Keratinocyte (primary cell): ENCODE measurements at regions not wholly inside any gene's neighbourhood (a gene's known extent, or its start where the extent isn't known, plus 50 kb on each side); places are given as distances from the start of the nearest gene placed in this dataset.

ENCODE experiments used
- DNase-seq: peaks from one replicate; pipeline ENCODE4 v3.0.0-alpha.2; 2011; ENCODE audit warnings: low read depth, missing footprints, low spot score
- FAIRE-seq: peaks from 2 replicates; lab custom pipeline; 2011; peaks lifted over from hg19 to GRCh38; lab: Jason Lieb, UNC
- H2AFZ ChIP-seq: 2 replicates; pipeline ENCODE4 v1.6.0; 2012; ENCODE audit warnings: low read length, control low read depth, inconsistent platforms; ENCODE audit not compliant: control insufficient read depth
- H3K27ac ChIP-seq: 2 replicates; pipeline ENCODE4 v1.5.1; 2011; ENCODE audit warnings: low read length; ENCODE audit not compliant: control insufficient read depth, insufficient read depth
- H3K27me3 ChIP-seq: 3 replicates; pipeline ENCODE4 v1.6.0; 2011; ENCODE audit warnings: low read length; ENCODE audit not compliant: control insufficient read depth, insufficient read depth; ENCODE audit errors: extremely low read depth
- H3K36me3 ChIP-seq, 2 experiments: 2 replicates in 1 of 2; 3 replicates in 1 of 2; pipeline ENCODE4 v1.5.1; 2011; ENCODE audit warnings: low read length in 2 of 2, mild to moderate bottlenecking in 1 of 2; ENCODE audit not compliant: control insufficient read depth in 2 of 2, insufficient read depth in 2 of 2; ENCODE audit errors: extremely low read depth in 1 of 2
- H3K4me1 ChIP-seq: 3 replicates; pipeline ENCODE4 v1.5.1; 2011; ENCODE audit warnings: low read length; ENCODE audit not compliant: control insufficient read depth, insufficient read depth; ENCODE audit errors: extremely low read depth
- H3K4me2 ChIP-seq: 3 replicates; pipeline ENCODE4 v1.6.0; 2011; ENCODE audit warnings: low read depth, low read length; ENCODE audit not compliant: control insufficient read depth, insufficient read depth; ENCODE audit errors: extremely low read depth
- H3K4me3 ChIP-seq, 3 experiments: fragments of 200-600 bp in 1 of 3; sonication (generic) in 1 of 3; 2 replicates in 2 of 3; 3 replicates in 1 of 3; pipeline ENCODE4 v1.5.1; 2011 to 2016; ENCODE audit warnings: low read length in 3 of 3, mild to moderate bottlenecking in 3 of 3, control low read depth in 2 of 3, inconsistent platforms in 1 of 3, low read depth in 1 of 3, mixed read lengths in 1 of 3, mixed run types in 1 of 3, moderate library complexity in 1 of 3; ENCODE audit not compliant: control insufficient read depth in 2 of 3, insufficient read depth in 2 of 3; ENCODE audit errors: extremely low read depth in 1 of 3
- H3K79me2 ChIP-seq: 2 replicates; pipeline ENCODE4 v1.6.0; 2012; ENCODE audit warnings: low read length; ENCODE audit not compliant: control insufficient read depth, insufficient read depth
- H3K9ac ChIP-seq: 3 replicates; pipeline ENCODE4 v1.6.0; 2011; ENCODE audit warnings: low read length; ENCODE audit not compliant: control insufficient read depth, insufficient read depth; ENCODE audit errors: extremely low read depth
- H3K9me1 ChIP-seq: 3 replicates; pipeline ENCODE4 v1.6.0; 2011; ENCODE audit warnings: low read length; ENCODE audit not compliant: control insufficient read depth, insufficient read depth; ENCODE audit errors: extremely low read depth
- H3K9me3 ChIP-seq: 2 replicates; pipeline ENCODE4 v1.5.1; 2012; ENCODE audit warnings: low read depth, low read length; ENCODE audit not compliant: control insufficient read depth
- H4K20me1 ChIP-seq: 3 replicates; pipeline ENCODE4 v1.6.0; 2011; ENCODE audit warnings: low read length; ENCODE audit not compliant: control insufficient read depth, insufficient read depth; ENCODE audit errors: extremely low read depth
- EZH2 ChIP-seq: IDR thresholded peaks from one replicate; pipeline ENCODE4 v1.6.1; 2012; ENCODE audit warnings: inconsistent platforms, mild to moderate bottlenecking, low read length, moderate library complexity
- dilution Hi-C: fragments of 300-500 bp; cut with MboI; formaldehyde crosslinking; loops from one replicate; pipeline ENCODE4 v1.7.0; 2020; ENCODE audit warnings: low sequenced_read_pairs; ENCODE audit not compliant: extremely low pct_ligation_motif_present
- TF ChIP-seq, protein P1 (sequence below), 3 experiments: IDR thresholded peaks in 1 of 3; conservative IDR thresholded peaks in 1 of 3; optimal IDR thresholded peaks in 1 of 3; 2 replicates in 2 of 3; 3 replicates in 1 of 3; pipeline versions ENCODE3 to v1.5.1; 2011; ENCODE audit warnings: low read length in 3 of 3, mild to moderate bottlenecking in 3 of 3, moderate library complexity in 2 of 3, control low read depth in 1 of 3, inconsistent platforms in 1 of 3; ENCODE audit not compliant: insufficient read depth in 2 of 3; ENCODE audit errors: extremely low read depth in 1 of 3

DNA sequence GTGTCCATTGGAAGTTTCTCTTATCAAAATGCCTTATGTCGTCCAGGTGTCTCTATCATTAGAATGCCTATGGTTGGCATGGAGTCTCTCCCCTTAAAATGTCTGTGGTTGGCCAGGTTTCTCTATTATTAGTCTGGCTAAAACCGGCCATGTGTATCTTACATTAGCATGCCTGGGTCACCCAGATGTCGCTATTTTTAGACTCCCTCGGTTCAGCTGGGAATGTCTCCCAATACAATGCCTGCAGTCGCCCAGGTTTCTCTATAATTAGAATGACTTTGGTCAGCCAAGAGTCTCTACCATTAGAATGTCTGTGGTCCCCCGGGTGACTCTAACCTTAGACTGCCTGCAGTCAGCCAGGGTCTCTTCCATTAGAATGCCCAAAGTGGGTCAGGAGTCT lies 1536.1 kb downstream of the UQCRFS1 start:
- Histone ChIP-seq H3K9me1 (no peaks in the 10 kb centered on the region), H3K79me2 (no peaks in the 10 kb centered on the region), H3K9ac (no peak overlapping the region), H3K4me1 (no peaks in the 10 kb centered on the region), H3K36me3 (no peaks in the 10 kb centered on the region), H3K4me2 (no peak overlapping the region), H3K27ac (no peak overlapping the region), H3K4me3 (no peak overlapping the region), H4K20me1 (no peaks in the 10 kb centered on the region), H3K27me3 (no peaks in the 10 kb centered on the region), H3K9me3 (no peaks in the 10 kb centered on the region), H2AFZ (no peak overlapping the region)
- dilution Hi-C loops, result no loop called here
- FAIRE-seq, result no peak
- TF ChIP-seq, protein P1, sequence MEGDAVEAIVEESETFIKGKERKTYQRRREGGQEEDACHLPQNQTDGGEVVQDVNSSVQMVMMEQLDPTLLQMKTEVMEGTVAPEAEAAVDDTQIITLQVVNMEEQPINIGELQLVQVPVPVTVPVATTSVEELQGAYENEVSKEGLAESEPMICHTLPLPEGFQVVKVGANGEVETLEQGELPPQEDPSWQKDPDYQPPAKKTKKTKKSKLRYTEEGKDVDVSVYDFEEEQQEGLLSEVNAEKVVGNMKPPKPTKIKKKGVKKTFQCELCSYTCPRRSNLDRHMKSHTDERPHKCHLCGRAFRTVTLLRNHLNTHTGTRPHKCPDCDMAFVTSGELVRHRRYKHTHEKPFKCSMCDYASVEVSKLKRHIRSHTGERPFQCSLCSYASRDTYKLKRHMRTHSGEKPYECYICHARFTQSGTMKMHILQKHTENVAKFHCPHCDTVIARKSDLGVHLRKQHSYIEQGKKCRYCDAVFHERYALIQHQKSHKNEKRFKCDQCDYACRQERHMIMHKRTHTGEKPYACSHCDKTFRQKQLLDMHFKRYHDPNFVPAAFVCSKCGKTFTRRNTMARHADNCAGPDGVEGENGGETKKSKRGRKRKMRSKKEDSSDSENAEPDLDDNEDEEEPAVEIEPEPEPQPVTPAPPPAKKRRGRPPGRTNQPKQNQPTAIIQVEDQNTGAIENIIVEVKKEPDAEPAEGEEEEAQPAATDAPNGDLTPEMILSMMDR (optimal IDR thresholded peaks at IDR 0.05 in 1 of 3, IDR thresholded peaks at IDR 0.05 in 1 of 3, conservative IDR thresholded peaks at IDR 0.05 in 1 of 3; ENCODE audit: extremely low read depth in 1 of 3, insufficient read depth in 2 of 3, low read length in 3 of 3), result no peak
- TF ChIP-seq EZH2, result no peak
- DNase-seq, result no peak

- DNase-seq, result no peak
- FAIRE-seq, result no peak
- Histone ChIP-seq H3K9me3 (no peaks in the 10 kb centered on the region), H3K9ac (no peak overlapping the region), H3K4me2 (no peak overlapping the region), H3K9me1 (no peaks in the 10 kb centered on the region), H4K20me1 (no peaks in the 10 kb centered on the region), H3K27ac (no peak overlapping the region), H3K79me2 (no peaks in the 10 kb centered on the region), H3K27me3 (no peaks in the 10 kb centered on the region), H2AFZ (no peak overlapping the region), H3K4me1 (no peaks in the 10 kb centered on the region), H3K4me3 (no peak overlapping the region), H3K36me3 (no peaks in the 10 kb centered on the region)
- dilution Hi-C loops, result no loop called here
- TF ChIP-seq, protein P1 (optimal IDR thresholded peaks at IDR 0.05 in 1 of 3, IDR thresholded peaks at IDR 0.05 in 1 of 3, conservative IDR thresholded peaks at IDR 0.05 in 1 of 3; ENCODE audit: extremely low read depth in 1 of 3, insufficient read depth in 2 of 3, low read length in 3 of 3), result no peak
- TF ChIP-seq EZH2, result no peak
Observed at GRCh38 chr19:27676334-27676733, 1536.6 kb downstream of the UQCRFS1 start.
